ENCODE measurements at regions not wholly inside any gene's neighbourhood (a gene's known extent, or its start where the extent isn't known, plus 50 kb on each side); places are given as distances from the start of the nearest gene placed in this dataset.

DNA sequence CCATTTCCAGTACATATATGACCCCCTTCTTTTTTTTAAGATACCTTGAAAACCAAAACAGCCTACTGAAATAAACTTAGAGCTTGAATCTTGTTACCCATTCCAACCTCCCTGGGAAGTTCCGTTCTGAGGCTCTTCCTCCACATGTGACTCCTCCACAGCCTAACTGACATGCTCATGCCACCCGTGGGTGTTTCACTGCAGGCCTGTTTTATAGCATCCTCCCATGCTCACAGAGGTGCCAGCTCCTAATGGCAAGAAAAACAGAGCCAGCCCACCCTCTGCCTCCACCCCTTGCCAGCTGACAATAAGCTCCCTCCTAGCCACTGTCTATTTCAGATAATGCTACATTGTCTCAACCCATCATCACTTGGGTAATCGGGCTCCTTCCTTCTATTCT, 97.6 kb upstream of the E2F8 start:
- TF ChIP-seq CTCF (IDR thresholded peaks at IDR 0.05) = no peak
- no peak for TF ChIP-seq POLR2A (IDR thresholded peaks at IDR 0.05)
